ENCODE measurements at regions not wholly inside any gene's neighbourhood (a gene's known extent, or its start where the extent isn't known, plus 50 kb on each side); places are given as distances from the start of the nearest gene placed in this dataset.
A peak's percentile ranks its signal among the peaks of the same experiment; 100 is the strongest.

DNA sequence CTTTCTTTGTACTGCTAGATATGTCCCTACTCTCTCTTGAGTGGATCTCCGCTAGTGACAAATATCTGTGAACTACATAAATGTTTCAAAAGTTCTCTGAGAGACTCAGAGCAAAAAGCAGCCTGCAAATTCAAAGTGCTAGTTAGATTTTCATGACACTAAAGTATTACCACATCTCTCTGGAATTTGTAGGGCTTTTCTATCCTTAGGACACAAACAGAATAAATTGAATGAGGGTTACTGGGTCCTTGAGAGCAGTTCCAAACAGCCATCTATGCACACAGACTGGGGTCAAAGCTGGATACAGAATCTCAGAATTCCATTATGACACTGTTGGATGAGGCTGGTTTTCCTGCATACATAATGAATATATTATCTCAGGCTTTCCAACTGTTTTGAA, 953.2 kb downstream of the DIAPH3 start:
- Histone ChIP-seq H3K36me3 (no peaks in the 10 kb centered on the region), H3K4me2 (no peak overlapping the region), H3K9ac (no peak overlapping the region), H3K4me3 (no peak overlapping the region), H3K4me1 (no peaks in the 10 kb centered on the region), H3K9me3 (replicated peaks in 1 of 11) (no peaks in the 10 kb centered on the region), H3K27me3 (no peaks in the 10 kb centered on the region), H3K27ac (no peak overlapping the region), H4K20me1 (no peaks in the 10 kb centered on the region)
- no peak for TF ChIP-seq Cebpa-rat (IDR thresholded peaks at IDR 0.05)

- Histone ChIP-seq H3K27me3 (no peaks in the 10 kb centered on the region), H4K20me1 (no peaks in the 10 kb centered on the region), H3K4me2 (no peak overlapping the region), H3K36me3 (no peaks in the 10 kb centered on the region), H3K9ac (no peak overlapping the region), H3K4me3 (no peak overlapping the region), H3K4me1 (no peaks in the 10 kb centered on the region), H3K27ac (no peak overlapping the region), H3K9me3 (replicated peaks in 1 of 11) (no peaks in the 10 kb centered on the region)
- no peak for TF ChIP-seq Cebpa-rat (IDR thresholded peaks at IDR 0.05)
Observed at GRCh38 chr13:59211606-59212005, 952.1 kb downstream of the DIAPH3 start.

DNA sequence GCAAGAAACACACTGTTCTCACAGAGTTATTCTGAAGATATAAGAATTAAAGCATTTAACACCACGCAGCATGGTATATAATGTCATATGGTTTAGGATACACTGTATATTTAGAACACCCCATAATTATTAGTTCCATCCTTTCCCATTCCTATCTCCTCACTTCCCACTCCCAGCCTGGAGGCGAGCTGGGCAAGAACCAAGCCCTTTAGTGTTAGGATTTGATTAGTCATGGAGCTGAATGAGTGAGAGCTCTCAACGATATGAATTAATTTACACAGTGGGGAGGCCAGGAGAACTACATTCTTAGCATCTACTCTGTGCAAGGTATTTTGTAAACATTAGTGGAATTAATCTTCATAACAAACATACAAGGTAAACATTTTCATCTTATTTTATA, 934.3 kb downstream of the DIAPH3 start:
- H3K36me3 ChIP-seq = no peaks in the 10 kb centered on the region
- no peaks in the 10 kb centered on the region for H3K9me3 ChIP-seq (replicated peaks in 1 of 11)
- H3K27ac ChIP-seq = no peak overlapping the region
- no peak overlapping the region for H3K4me3 ChIP-seq
- H4K20me1 ChIP-seq = no peaks in the 10 kb centered on the region
- TF ChIP-seq Cebpa-rat (IDR thresholded peaks at IDR 0.05) = no peak
- no peaks in the 10 kb centered on the region for H3K27me3 ChIP-seq
- H3K4me1 ChIP-seq = no peaks in the 10 kb centered on the region
- H3K9ac ChIP-seq = no peak overlapping the region
- no peak overlapping the region for H3K4me2 ChIP-seq

GRCh38 chr13:59229861-59230260, 933.9 kb downstream of the DIAPH3 start:
- TF ChIP-seq Cebpa-rat (IDR thresholded peaks at IDR 0.05) = no peak
- Histone ChIP-seq H3K27ac (no peak overlapping the region), H3K4me2 (no peak overlapping the region)

GRCh38 chr13:59230484-59231264, 933.1 kb downstream of the DIAPH3 start:
- Histone ChIP-seq H3K4me3 (no peak overlapping the region), H3K36me3 (no peaks in the 10 kb centered on the region), H3K9ac (no peak overlapping the region), H3K9me3 (replicated peaks in 1 of 11) (no peaks in the 10 kb centered on the region), H3K27me3 (no peaks in the 10 kb centered on the region), H3K4me2 (0 out of 22 replicates have a peak overlapping the region, but pooled peaks of 1 of the 11 experiments have one; percentile 17), H3K27ac (no peak overlapping the region), H3K4me1 (no peaks in the 10 kb centered on the region), H4K20me1 (no peaks in the 10 kb centered on the region)
- no peak for TF ChIP-seq Cebpa-rat (IDR thresholded peaks at IDR 0.05)

More at GRCh38 chr13:59229861-59230260, 933.9 kb downstream of the DIAPH3 start:
- no peaks in the 10 kb centered on the region for H3K27me3 ChIP-seq
- no peaks in the 10 kb centered on the region for H3K4me1 ChIP-seq
- H3K4me3 ChIP-seq = no peak overlapping the region
- H3K9me3 ChIP-seq (replicated peaks in 1 of 11) = no peaks in the 10 kb centered on the region
- H3K9ac ChIP-seq = no peak overlapping the region
- H4K20me1 ChIP-seq = no peaks in the 10 kb centered on the region
- H3K36me3 ChIP-seq = no peaks in the 10 kb centered on the region

DNA sequence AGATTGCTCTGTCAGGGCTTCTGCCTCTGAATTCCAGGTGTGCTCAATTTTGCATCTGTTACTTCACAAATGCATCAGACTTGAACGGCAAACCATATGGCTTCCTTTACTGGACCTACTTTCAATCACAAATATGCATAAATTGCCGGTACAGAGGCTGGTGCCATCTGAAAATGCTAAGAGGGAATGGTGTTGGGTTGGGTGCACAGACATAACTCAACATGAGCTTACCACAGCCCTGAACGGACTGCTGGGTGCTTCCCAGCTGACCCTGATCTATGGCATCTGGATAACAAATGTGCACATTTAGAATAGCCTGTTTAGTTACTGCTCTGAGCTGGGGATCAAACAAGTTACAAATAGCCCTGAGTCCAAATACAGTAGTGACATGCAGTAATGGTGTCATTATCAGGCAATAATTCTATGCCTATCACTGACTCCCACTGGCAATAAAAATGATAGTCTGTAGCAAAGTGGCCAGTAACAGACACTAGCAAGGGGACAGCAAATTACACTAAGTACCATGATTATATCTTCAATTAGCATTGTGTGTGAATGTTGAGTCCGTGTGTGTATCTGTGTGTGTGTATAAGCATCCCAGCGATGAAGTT, 927.3 kb downstream of the DIAPH3 start:
- no peak for TF ChIP-seq Cebpa-rat (IDR thresholded peaks at IDR 0.05)
- no peaks in the 10 kb centered on the region for H3K36me3 ChIP-seq
- no peak overlapping the region for H3K9ac ChIP-seq
- no peaks in the 10 kb centered on the region for H3K27me3 ChIP-seq
- no peak overlapping the region for H3K4me2 ChIP-seq
- no peaks in the 10 kb centered on the region for H4K20me1 ChIP-seq
- no peak overlapping the region for H3K4me3 ChIP-seq
- H3K9me3 ChIP-seq (replicated peaks in 1 of 11) = no peaks in the 10 kb centered on the region
- H3K27ac ChIP-seq = no peak overlapping the region
- H3K4me1 ChIP-seq = no peaks in the 10 kb centered on the region

GRCh38 chr13:59236944-59237343, 926.8 kb downstream of the DIAPH3 start:
- no peak overlapping the region for H3K4me3 ChIP-seq
- no peak overlapping the region for H3K4me2 ChIP-seq
- no peaks in the 10 kb centered on the region for H3K36me3 ChIP-seq
- no peak overlapping the region for H3K27ac ChIP-seq
- no peaks in the 10 kb centered on the region for H3K4me1 ChIP-seq
- H3K9ac ChIP-seq = no peak overlapping the region
- no peaks in the 10 kb centered on the region for H3K9me3 ChIP-seq (replicated peaks in 1 of 11)
- no peaks in the 10 kb centered on the region for H4K20me1 ChIP-seq
- TF ChIP-seq Cebpa-rat (IDR thresholded peaks at IDR 0.05) = no peak
- H3K27me3 ChIP-seq = no peaks in the 10 kb centered on the region

- H3K4me1 ChIP-seq = 0 out of 20 replicates have a peak, but pooled peaks cover 0 to 7% (median 0%) of the 10 kb centered on the region in 10 experiments
Observed at GRCh38 chr13:59247171-59247570, 916.6 kb downstream of the DIAPH3 start.

GRCh38 chr13:59250336-59251189, 913.2 kb downstream of the DIAPH3 start:
- no peaks in the 10 kb centered on the region for H3K9me3 ChIP-seq (replicated peaks in 1 of 11)
- no peak overlapping the region for H3K27ac ChIP-seq
- no peak overlapping the region for H3K4me2 ChIP-seq
- no peak overlapping the region for H3K9ac ChIP-seq
- H3K36me3 ChIP-seq = no peaks in the 10 kb centered on the region
- H3K27me3 ChIP-seq = no peaks in the 10 kb centered on the region
- no peaks in the 10 kb centered on the region for H4K20me1 ChIP-seq
- no peak overlapping the region for H3K4me3 ChIP-seq
- H3K4me1 ChIP-seq = 0 out of 20 replicates have a peak, but pooled peaks cover 0 to 6% (median 0%) of the 10 kb centered on the region in 10 experiments
- no peak for TF ChIP-seq Cebpa-rat (IDR thresholded peaks at IDR 0.05)

More at GRCh38 chr13:59247171-59247570, 916.6 kb downstream of the DIAPH3 start:
- Histone ChIP-seq H3K27ac (no peak overlapping the region), H4K20me1 (no peaks in the 10 kb centered on the region), H3K27me3 (no peaks in the 10 kb centered on the region), H3K9ac (no peak overlapping the region), H3K4me2 (no peak overlapping the region), H3K36me3 (no peaks in the 10 kb centered on the region), H3K4me3 (no peak overlapping the region), H3K9me3 (replicated peaks in 1 of 11) (no peaks in the 10 kb centered on the region)
- TF ChIP-seq Cebpa-rat (IDR thresholded peaks at IDR 0.05) = no peak

Measured in BLaER1 treated with 17β-estradiol and CSF1 and Interleukin-3, amounts not matched to agents 10 nM and 100 nM (cell line).